Lower lobe of right lung (tissue), 2 donors: ENCODE measurements at regions not wholly inside any gene's neighbourhood (a gene's known extent, or its start where the extent isn't known, plus 50 kb on each side); places are given as distances from the start of the nearest gene placed in this dataset.

ENCODE experiments used
- ATAC-seq, 2 donors: fragments of 200-7000 bp; cut with Tn5 transposase; one replicate each; pipeline ENCODE4 v1.9.1; 2020 to 2022; ENCODE audit warnings: mild to moderate bottlenecking in 2 of 2, moderate library complexity in 2 of 2
- DNase-seq: peaks from one replicate; pipeline ENCODE4 v3.0.0-alpha.2; 2020
- H3K27ac ChIP-seq: fragments of 200-600 bp; one replicate; pipeline ENCODE4 v1.8.0; 2022
- H3K27me3 ChIP-seq: fragments of 200-600 bp; one replicate; pipeline ENCODE4 v1.8.0; 2022; ENCODE audit warnings: low read depth
- H3K36me3 ChIP-seq: fragments of 200-600 bp; one replicate; pipeline ENCODE4 v1.8.0; 2022; ENCODE audit warnings: mild to moderate bottlenecking
- H3K4me1 ChIP-seq: fragments of 200-600 bp; one replicate; pipeline ENCODE4 v1.8.0; 2022
- H3K4me3 ChIP-seq: fragments of 200-600 bp; one replicate; pipeline ENCODE4 v1.8.0; 2022; ENCODE audit warnings: mild to moderate bottlenecking
- H3K9me3 ChIP-seq: fragments of 200-600 bp; one replicate; pipeline ENCODE4 v1.8.0; 2022
- intact Hi-C: fragments of 100-400 bp; cut with DNase I; formaldehyde crosslinking; loops from one replicate; pipeline ENCODE4 v1.11.0; 2022
- TF ChIP-seq, protein P1 (sequence below): fragments of 200-600 bp; IDR thresholded peaks from one replicate; pipeline ENCODE4 v1.8.0; 2022; ENCODE audit warnings: antibody characterized with exemption, mild to moderate bottlenecking
- donor health status: DM: no; HTN: yes; CAD: no; lungs with severe emphysema.

DNA sequence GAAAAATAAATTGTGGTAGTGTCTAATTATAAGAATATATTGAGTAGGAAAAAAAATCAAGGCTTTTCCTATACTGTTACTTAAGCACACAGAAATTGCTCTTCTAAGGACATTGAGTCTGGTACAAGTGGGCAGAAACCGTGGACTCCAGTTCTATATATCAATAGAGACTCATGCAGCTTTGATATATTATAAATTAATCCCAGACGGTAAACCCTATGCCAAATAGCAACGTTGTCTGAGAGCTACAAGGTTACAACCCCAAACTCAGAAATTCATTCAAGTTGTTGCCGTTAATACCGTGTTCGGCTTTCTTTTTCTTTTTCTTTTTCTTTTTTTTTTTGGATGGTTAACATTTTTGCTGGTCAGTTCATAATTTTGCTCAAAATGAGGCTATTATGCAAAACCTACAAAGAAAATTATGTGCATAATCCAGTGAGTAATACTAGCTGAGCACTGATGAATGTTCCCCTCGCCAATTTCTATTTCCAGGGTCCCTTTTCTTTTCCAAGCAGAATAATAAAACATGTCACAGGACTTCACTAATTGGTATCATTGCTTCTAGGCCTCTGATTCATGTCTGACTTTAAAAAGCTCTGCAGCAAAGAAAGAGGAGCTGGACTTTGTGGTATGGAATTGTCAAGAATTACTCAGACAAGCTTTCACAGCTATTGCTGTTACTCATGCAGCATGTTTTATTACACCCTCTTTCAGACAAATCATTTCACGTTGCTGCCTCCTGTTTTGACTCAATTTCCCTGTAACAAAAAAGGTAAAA lies 737.7 kb downstream of the NLGN4X start:
- H3K36me3 ChIP-seq = no peaks in the 10 kb centered on the region
- DNase-seq = no peak
- no peaks in the 10 kb centered on the region for H3K27me3 ChIP-seq
- no peak overlapping the region for H3K4me3 ChIP-seq
- no peaks in the 10 kb centered on the region for H3K9me3 ChIP-seq
- no peak overlapping the region for H3K27ac ChIP-seq
- TF ChIP-seq, protein P1, sequence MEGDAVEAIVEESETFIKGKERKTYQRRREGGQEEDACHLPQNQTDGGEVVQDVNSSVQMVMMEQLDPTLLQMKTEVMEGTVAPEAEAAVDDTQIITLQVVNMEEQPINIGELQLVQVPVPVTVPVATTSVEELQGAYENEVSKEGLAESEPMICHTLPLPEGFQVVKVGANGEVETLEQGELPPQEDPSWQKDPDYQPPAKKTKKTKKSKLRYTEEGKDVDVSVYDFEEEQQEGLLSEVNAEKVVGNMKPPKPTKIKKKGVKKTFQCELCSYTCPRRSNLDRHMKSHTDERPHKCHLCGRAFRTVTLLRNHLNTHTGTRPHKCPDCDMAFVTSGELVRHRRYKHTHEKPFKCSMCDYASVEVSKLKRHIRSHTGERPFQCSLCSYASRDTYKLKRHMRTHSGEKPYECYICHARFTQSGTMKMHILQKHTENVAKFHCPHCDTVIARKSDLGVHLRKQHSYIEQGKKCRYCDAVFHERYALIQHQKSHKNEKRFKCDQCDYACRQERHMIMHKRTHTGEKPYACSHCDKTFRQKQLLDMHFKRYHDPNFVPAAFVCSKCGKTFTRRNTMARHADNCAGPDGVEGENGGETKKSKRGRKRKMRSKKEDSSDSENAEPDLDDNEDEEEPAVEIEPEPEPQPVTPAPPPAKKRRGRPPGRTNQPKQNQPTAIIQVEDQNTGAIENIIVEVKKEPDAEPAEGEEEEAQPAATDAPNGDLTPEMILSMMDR = no peak
- intact Hi-C loops = no loop called here
- H3K4me1 ChIP-seq = no peaks in the 10 kb centered on the region
- no peak for ATAC-seq

DNA sequence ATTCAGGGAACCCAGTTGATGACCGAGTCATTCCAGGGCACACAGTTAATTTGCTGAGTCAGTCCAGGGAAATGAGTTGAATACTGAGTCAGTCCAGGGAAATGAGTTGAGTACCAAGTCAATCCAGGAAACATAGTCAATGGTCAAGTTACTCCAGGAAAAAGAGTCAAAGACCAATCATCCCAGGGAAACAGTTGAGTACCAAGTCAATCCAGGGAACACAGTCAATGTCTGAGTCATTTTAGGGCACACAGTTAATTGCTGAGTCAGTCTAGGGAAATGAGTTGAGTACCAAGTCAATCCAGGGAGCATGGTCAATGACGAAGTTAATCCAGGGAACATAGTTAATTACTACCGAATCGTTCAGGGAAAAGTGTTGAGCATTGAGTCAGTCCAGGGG lies 754.4 kb downstream of the NLGN4X start:
- Histone ChIP-seq H3K27me3 (no peaks in the 10 kb centered on the region), H3K4me3 (no peak overlapping the region), H3K4me1 (no peaks in the 10 kb centered on the region), H3K9me3 (no peaks in the 10 kb centered on the region), H3K36me3 (no peaks in the 10 kb centered on the region), H3K27ac (no peak overlapping the region)
- intact Hi-C loops = no loop called here
- TF ChIP-seq, protein P1 = no peak
- no peak for ATAC-seq
- no peak for DNase-seq

DNA sequence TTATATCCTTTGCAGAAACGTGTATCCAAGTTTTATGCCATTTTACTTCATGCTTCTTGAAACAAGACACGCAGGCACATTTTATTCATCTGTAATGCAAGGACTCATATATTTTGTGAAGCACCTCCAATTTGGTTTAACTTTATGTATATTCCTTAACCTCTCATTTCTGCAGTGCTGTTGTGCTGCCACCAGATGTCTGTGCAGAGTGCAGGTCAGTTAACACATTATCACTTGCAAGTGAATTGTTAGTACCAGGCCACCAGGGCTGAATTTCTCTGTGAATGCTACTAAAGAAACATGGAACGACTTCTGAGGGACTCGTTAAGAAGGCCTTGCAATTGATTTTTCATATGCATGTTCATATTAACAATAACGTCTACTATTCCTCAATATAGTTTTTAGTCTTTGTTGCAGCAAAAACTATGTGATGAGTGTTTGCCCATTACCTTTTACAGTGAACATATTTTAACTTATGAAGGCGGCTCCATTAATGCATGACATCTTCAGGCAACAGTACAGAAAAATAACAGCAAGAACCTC lies 770.3 kb downstream of the NLGN4X start:
- TF ChIP-seq, protein P1 = no peak
- Histone ChIP-seq H3K4me3 (no peak overlapping the region), H3K4me1 (no peaks in the 10 kb centered on the region), H3K27ac (no peak overlapping the region), H3K27me3 (no peaks in the 10 kb centered on the region), H3K9me3 (no peaks in the 10 kb centered on the region), H3K36me3 (no peaks in the 10 kb centered on the region)
- intact Hi-C loops = no loop called here
- DNase-seq = no peak
- no peak for ATAC-seq

DNA sequence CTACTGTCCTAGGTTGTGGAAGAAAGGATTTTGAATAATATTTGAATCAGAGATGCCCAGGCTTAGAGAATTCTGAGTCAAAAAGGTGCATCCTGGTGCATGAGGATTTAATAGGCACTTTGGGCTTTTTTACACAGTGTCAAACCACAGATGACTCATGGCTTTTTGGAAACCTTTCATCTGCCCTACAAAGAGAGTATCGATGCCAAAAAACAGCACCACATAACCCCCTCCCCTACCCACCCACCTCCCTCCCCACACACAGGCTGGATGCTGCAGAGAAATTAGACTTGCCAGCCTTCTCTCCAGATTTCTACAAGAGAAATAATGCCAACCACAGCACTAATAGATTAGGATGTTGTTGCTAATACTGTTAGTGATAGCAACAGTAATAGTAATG lies 779.3 kb downstream of the NLGN4X start:
- Histone ChIP-seq H3K27ac (no peak overlapping the region), H3K36me3 (no peaks in the 10 kb centered on the region), H3K4me1 (no peaks in the 10 kb centered on the region), H3K4me3 (no peak overlapping the region), H3K27me3 (no peaks in the 10 kb centered on the region), H3K9me3 (no peaks in the 10 kb centered on the region)
- intact Hi-C loops = no loop called here
- TF ChIP-seq, protein P1 = no peak
- no peak for DNase-seq
- no peak for ATAC-seq

DNA sequence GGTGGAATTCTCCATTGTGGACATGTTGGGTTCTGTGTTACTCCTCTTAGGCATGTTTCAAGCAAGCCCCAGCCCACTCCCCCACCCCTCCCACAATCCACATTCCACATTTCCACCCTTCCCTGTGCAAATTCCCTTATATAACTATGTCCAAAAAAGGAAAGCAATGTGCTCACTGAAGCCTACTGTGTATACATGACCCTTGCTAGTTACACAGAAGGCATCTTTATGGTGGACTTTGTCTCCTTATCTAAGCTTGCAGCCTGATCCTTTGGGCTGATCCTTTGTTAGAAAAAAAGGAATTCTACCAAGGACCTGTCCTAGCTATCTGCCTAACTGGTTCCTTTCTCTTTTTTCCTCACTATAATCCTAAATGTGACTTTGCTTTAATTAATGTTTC lies 796.8 kb downstream of the NLGN4X start:
- Histone ChIP-seq H3K36me3 (no peaks in the 10 kb centered on the region), H3K4me3 (no peak overlapping the region), H3K4me1 (no peaks in the 10 kb centered on the region), H3K27me3 (no peaks in the 10 kb centered on the region), H3K27ac (no peak overlapping the region), H3K9me3 (no peaks in the 10 kb centered on the region)
- intact Hi-C loops = no loop called here
- TF ChIP-seq, protein P1 = no peak
- DNase-seq (no peak), ATAC-seq (no peak)
